A673 (cell line): ENCODE measurements at regions not wholly inside any gene's neighbourhood (a gene's known extent, or its start where the extent isn't known, plus 50 kb on each side); places are given as distances from the start of the nearest gene placed in this dataset.
A peak's percentile ranks its signal among the peaks of the same experiment; 100 is the strongest.

Experiments
- BruUV-seq: library from RNA; stranded (reverse); fragments of 400-500 nt; replicated peaks from 2 replicates; lab custom pipeline; 2021; lab: Mats Ljungman, UMichigan
- CTCF ChIA-PET: fragments of 300-600 bp; sonication (Branson Sonifier 250); formaldehyde crosslinking; loops from one replicate; lab custom pipeline; 2022; ENCODE audit warnings: antibody characterized with exemption; lab: Charles Lee
- POLR2A ChIA-PET: fragments of 300-600 bp; sonication (Branson Sonifier 250); formaldehyde crosslinking; loops from one replicate; lab custom pipeline; 2022; ENCODE audit warnings: antibody characterized with exemption; ENCODE audit not compliant: low non-redundant PET; lab: Charles Lee
- DNase-seq: peaks from one replicate; pipeline ENCODE4 v3.0.0-alpha.2; 2015; ENCODE audit warnings: low spot score
- H3K27ac ChIP-seq: fragments of 200-600 bp; sonication (generic); 2 replicates; pipeline ENCODE4 v1.5.1; 2016; ENCODE audit warnings: mixed run types, low read depth, mild to moderate bottlenecking, mixed read lengths, antibody characterized with exemption, low read length; ENCODE audit not compliant: poor library complexity, severe bottlenecking
- H3K27me3 ChIP-seq: fragments of 200-600 bp; sonication (generic); replicated peaks from 2 replicates; pipeline ENCODE4 v1.6.1; 2017; ENCODE audit warnings: mixed run types, low read depth, mild to moderate bottlenecking, mixed read lengths, antibody characterized with exemption, low read length; ENCODE audit not compliant: insufficient read depth, poor library complexity
- H3K36me3 ChIP-seq: fragments of 200-600 bp; sonication (generic); 2 replicates; pipeline ENCODE4 v1.6.1; 2016; ENCODE audit warnings: mixed run types, mild to moderate bottlenecking, mixed read lengths, antibody characterized with exemption, low read length; ENCODE audit not compliant: insufficient read depth, poor library complexity, severe bottlenecking
- H3K4me1 ChIP-seq: fragments of 200-600 bp; sonication (generic); 2 replicates; pipeline ENCODE4 v1.6.1; 2017; ENCODE audit warnings: mixed run types, mild to moderate bottlenecking, mixed read lengths, antibody characterized with exemption, low read length; ENCODE audit not compliant: insufficient read depth, poor library complexity, severe bottlenecking
- H3K4me3 ChIP-seq: fragments of 200-600 bp; sonication (generic); 2 replicates; pipeline ENCODE4 v1.5.1; 2016; ENCODE audit warnings: low read depth, mixed run types, mild to moderate bottlenecking, mixed read lengths, low read length; ENCODE audit not compliant: poor library complexity, severe bottlenecking
- H3K9me3 ChIP-seq: fragments of 200-600 bp; sonication (generic); 2 replicates; pipeline ENCODE4 v1.6.1; 2016; ENCODE audit warnings: mixed run types, low read depth, mild to moderate bottlenecking, mixed read lengths, antibody characterized with exemption, low read length; ENCODE audit not compliant: poor library complexity, severe bottlenecking
- EZH2 ChIP-seq: fragments of 200-600 bp; sonication (generic); IDR thresholded peaks from 2 replicates; pipeline ENCODE4 v1.6.1; 2017; ENCODE audit warnings: borderline replicate concordance, low read depth, mild to moderate bottlenecking, mixed read lengths, antibody characterized with exemption, low read length; ENCODE audit not compliant: poor library complexity, severe bottlenecking
- intact Hi-C: fragments of 100-400 bp; cut with micrococcal nuclease; formaldehyde crosslinking; loops from one replicate; pipeline ENCODE4 v1.10.0; 2022; ENCODE audit not compliant: unreplicated experiment
- TF ChIP-seq, protein P1 (sequence below): fragments of 300-800, 200-600 bp; sonication (generic); conservative IDR thresholded peaks from 2 replicates; pipeline ENCODE4 v1.5.1; 2017; ENCODE audit warnings: low read depth, mild to moderate bottlenecking, antibody characterized with exemption, low read length, moderate library complexity, mixed read lengths

GRCh38 chr9:30796764-30797163 lies 1587.7 kb upstream of the ACO1 start:
- ChIA-PET POLR2A (no interaction called here), CTCF (no interaction called here)
- Histone ChIP-seq H3K27ac (no peak overlapping the region), H3K27me3 (no peaks in the 10 kb centered on the region), H3K4me1 (no peaks in the 10 kb centered on the region), H3K4me3 (no peak overlapping the region), H3K36me3 (no peaks in the 10 kb centered on the region), H3K9me3 (no peaks in the 10 kb centered on the region)
- intact Hi-C loops, result no loop called here
- BruUV-seq, result no TSS peak
- TF ChIP-seq EZH2, result no peak
- DNase-seq, result peak; percentile 1

DNA sequence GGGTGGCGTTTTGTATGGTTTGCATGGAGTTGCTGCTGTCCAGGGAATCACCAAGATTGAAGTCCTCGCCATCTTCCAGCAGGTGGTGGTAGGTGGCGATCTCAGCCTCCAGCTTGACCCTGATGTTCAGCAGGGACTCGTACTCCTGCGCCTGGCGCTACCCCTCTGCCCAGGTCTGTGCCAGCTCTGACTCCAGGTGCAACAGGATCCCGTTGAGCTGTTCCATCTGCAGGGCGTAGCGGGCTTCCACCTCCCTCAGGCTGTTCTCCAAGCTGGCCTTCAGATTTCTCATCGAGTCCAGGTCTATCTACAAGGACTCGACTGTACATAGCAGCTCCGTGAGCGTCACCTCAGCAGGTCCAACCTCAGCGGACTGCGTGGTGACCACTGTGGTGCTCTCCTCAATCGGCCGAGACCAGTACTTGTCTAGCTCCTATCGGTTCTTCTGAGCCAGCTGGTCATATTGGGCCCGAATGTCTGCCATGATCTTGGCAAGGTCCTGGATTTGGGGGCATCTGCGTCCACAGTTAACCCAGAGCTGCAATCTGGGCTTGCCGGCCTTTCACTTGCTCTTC lies 1584.8 kb upstream of the ACO1 start:
- ChIA-PET POLR2A (no interaction called here), CTCF (no interaction called here)
- no peak overlapping the region for H3K27ac ChIP-seq
- no peak for DNase-seq
- H3K36me3 ChIP-seq, result no peaks in the 10 kb centered on the region
- TF ChIP-seq EZH2, result no peak
- TF ChIP-seq, protein P1, sequence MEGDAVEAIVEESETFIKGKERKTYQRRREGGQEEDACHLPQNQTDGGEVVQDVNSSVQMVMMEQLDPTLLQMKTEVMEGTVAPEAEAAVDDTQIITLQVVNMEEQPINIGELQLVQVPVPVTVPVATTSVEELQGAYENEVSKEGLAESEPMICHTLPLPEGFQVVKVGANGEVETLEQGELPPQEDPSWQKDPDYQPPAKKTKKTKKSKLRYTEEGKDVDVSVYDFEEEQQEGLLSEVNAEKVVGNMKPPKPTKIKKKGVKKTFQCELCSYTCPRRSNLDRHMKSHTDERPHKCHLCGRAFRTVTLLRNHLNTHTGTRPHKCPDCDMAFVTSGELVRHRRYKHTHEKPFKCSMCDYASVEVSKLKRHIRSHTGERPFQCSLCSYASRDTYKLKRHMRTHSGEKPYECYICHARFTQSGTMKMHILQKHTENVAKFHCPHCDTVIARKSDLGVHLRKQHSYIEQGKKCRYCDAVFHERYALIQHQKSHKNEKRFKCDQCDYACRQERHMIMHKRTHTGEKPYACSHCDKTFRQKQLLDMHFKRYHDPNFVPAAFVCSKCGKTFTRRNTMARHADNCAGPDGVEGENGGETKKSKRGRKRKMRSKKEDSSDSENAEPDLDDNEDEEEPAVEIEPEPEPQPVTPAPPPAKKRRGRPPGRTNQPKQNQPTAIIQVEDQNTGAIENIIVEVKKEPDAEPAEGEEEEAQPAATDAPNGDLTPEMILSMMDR, result no peak
- H3K9me3 ChIP-seq, result no peaks in the 10 kb centered on the region
- H3K4me3 ChIP-seq, result no peak overlapping the region
- no peaks in the 10 kb centered on the region for H3K27me3 ChIP-seq
- intact Hi-C loops, result no loop called here
- no TSS peak for BruUV-seq
- H3K4me1 ChIP-seq, result no peaks in the 10 kb centered on the region

DNA sequence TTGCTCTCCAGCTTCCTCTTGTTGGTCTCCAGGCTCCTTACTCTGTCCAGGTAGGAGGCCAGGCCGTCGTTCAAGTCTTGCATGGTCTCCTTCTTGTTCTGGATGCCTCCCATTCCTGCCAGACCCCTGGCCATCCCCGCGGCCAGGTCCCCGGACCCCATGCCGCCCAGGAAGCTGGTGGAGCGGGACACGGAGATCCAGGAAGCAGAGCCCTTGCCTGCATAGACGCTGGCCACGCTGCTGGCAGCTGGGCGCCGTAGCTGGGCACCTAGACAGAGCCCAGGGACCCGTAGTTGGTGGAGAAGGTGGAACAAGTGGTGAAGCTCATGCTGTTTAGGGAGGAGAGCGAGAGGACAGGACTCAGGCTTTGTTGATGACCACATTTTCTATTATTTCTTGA lies 1584.0 kb upstream of the ACO1 start:
- no peak overlapping the region for H3K27ac ChIP-seq
- H3K9me3 ChIP-seq, result no peaks in the 10 kb centered on the region
- H3K4me1 ChIP-seq, result no peaks in the 10 kb centered on the region
- intact Hi-C loops, result no loop called here
- BruUV-seq, result no TSS peak
- TF ChIP-seq EZH2, result no peak
- TF ChIP-seq, protein P1, result no peak
- H3K27me3 ChIP-seq, result no peaks in the 10 kb centered on the region
- ChIA-PET POLR2A (no interaction called here), CTCF (no interaction called here)
- no peaks in the 10 kb centered on the region for H3K36me3 ChIP-seq
- no peak for DNase-seq
- no peak overlapping the region for H3K4me3 ChIP-seq

- POLR2A ChIA-PET, result no interaction called here
- intact Hi-C loops, result no loop called here
- CTCF ChIA-PET, result no interaction called here
- H3K27ac ChIP-seq, result no peak overlapping the region
- no peak overlapping the region for H3K4me3 ChIP-seq
- BruUV-seq, result no TSS peak
- H3K9me3 ChIP-seq, result no peaks in the 10 kb centered on the region
- H3K27me3 ChIP-seq, result no peaks in the 10 kb centered on the region
- H3K36me3 ChIP-seq, result no peaks in the 10 kb centered on the region
- no peak for DNase-seq
- no peak for TF ChIP-seq EZH2
- TF ChIP-seq, protein P1, result no peak
- no peaks in the 10 kb centered on the region for H3K4me1 ChIP-seq
Measured at GRCh38 chr9:30812821-30813220, 1571.6 kb upstream of the ACO1 start.
